Retinal pigment epithelial cell (primary cell): ENCODE measurements at regions not wholly inside any gene's neighbourhood (a gene's known extent, or its start where the extent isn't known, plus 50 kb on each side); places are given as distances from the start of the nearest gene placed in this dataset.
"Not testable (repeated sequence)": the region's sequence is repeated elsewhere in the genome, so short reads cannot be mapped to it uniquely, and the experiment has no call there.

Experiments used
- DNase-seq: peaks from one replicate; pipeline ENCODE4 v3.0.0-alpha.2; 2010; ENCODE audit warnings: low read depth
- H3K4me3 ChIP-seq: 2 replicates; pipeline ENCODE4 v1.5.1; 2011; ENCODE audit warnings: mild to moderate bottlenecking, low read length, control low read depth, moderate library complexity
- CTCF ChIP-seq: conservative IDR thresholded peaks from 2 replicates; pipeline ENCODE4 v1.5.1; 2011; ENCODE audit warnings: low read depth, low read length, control low read depth, inconsistent platforms

DNA sequence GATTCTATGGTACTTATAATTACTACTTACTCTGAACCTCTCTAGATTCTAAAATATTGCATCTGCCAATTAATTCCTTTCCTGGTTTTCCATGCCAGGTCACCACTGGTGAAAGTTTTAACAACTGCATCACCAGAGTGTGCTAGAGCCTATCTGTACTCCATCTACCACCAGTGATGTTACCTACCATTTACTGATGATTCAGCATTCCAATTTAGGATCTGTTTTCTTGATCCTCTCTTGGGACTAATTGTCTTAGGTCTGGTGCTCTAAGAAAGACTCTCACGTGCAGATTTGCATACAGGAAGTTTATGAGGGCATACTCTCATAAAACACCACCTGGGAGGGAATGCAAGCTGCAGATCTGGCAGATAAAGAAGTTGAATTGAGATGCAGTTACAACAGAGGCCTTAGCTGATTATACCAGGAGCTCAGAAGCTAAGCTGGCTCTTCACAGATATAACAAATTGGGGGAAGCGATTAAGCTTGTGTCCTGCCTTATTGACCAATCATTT, 347.6 kb upstream of the VRK2 start:
- DNase-seq: no peak
- H3K4me3 ChIP-seq: no peak overlapping the region

GRCh38 chr2:57701391-57701791, 345.2 kb upstream of the VRK2 start:
- peak; percentile 34 for DNase-seq
- H3K4me3 ChIP-seq: no peak overlapping the region
- no peak for TF ChIP-seq CTCF

More for the DNA sequence above, 347.6 kb upstream of the VRK2 start:
- no peak for TF ChIP-seq CTCF

DNA sequence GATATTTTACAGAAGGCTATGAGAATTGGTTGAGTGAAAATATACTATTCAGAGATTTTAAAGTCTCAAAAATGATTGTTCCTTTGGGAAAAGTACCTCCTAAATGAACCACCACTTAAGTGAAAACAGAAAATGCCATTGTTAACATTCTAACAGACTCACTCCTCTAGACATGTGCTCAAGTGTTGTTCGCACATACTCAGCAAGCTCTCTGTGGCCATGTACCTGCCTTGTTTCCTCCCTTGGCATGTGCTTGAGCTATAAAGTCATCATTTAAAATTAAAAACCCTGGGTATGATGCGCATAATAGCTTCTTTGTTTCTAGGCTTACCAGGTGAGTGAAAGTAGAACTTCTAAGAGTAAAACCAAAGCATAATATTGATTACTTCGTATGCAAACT, 343.2 kb upstream of the VRK2 start:
- H3K4me3 ChIP-seq: no peak overlapping the region
- TF ChIP-seq CTCF: no peak
- no peak for DNase-seq

GRCh38 chr2:57707794-57708193, 338.8 kb upstream of the VRK2 start:
- not testable (repeated sequence) for H3K4me3 ChIP-seq, DNase-seq

GRCh38 chr2:57711991-57712390, 334.6 kb upstream of the VRK2 start:
- no peak for TF ChIP-seq CTCF
- H3K4me3 ChIP-seq: no peak overlapping the region
- DNase-seq: no peak

- peak overlapping the region; percentile 36 for H3K4me3 ChIP-seq
- TF ChIP-seq CTCF: peak; percentile 88
- DNase-seq: peak; percentile 28
Observed at GRCh38 chr2:57720728-57721627, 325.6 kb upstream of the VRK2 start.

GRCh38 chr2:57725337-57725947, 321.2 kb upstream of the VRK2 start:
- H3K4me3 ChIP-seq: no peak overlapping the region
- no peak for TF ChIP-seq CTCF
- no peak for DNase-seq
